HEK293 (cell line): ENCODE measurements at regions not wholly inside any gene's neighbourhood (a gene's known extent, or its start where the extent isn't known, plus 50 kb on each side); places are given as distances from the start of the nearest gene placed in this dataset.

Experiments used
- ZFP37 ChIP-seq: fragments of 450-650 bp; formaldehyde crosslinking; IDR thresholded peaks from 2 replicates; pipeline ENCODE4 v1.5.1; 2016; ENCODE audit warnings: missing biosample characterization, missing genetic modification characterization
- ZNF114 ChIP-seq: fragments of 450-650 bp; formaldehyde crosslinking; IDR thresholded peaks from 2 replicates; pipeline ENCODE4 v1.5.0; 2017; ENCODE audit warnings: missing biosample characterization, missing genetic modification characterization
- ZNF416 ChIP-seq: fragments of 450-650 bp; formaldehyde crosslinking; IDR thresholded peaks from 2 replicates; pipeline ENCODE4 v1.5.1; 2016; ENCODE audit warnings: missing biosample characterization, missing genetic modification characterization
- TF ChIP-seq, protein P1 (sequence below): fragments of 450-650 bp; formaldehyde crosslinking; IDR thresholded peaks from 2 replicates; pipeline ENCODE4 v1.5.1; 2016; ENCODE audit warnings: missing biosample characterization, missing genetic modification characterization
- TF ChIP-seq, protein P2 (sequence below): fragments of 450-650 bp; formaldehyde crosslinking; IDR thresholded peaks from 2 replicates; pipeline ENCODE4 v1.5.1; 2016; ENCODE audit warnings: missing biosample characterization, missing genetic modification characterization
- TF ChIP-seq, protein P3 (sequence below): fragments of 450-650 bp; formaldehyde crosslinking; IDR thresholded peaks from 2 replicates; pipeline ENCODE4 v1.5.1; 2016; ENCODE audit warnings: missing biosample characterization, missing genetic modification characterization

DNA sequence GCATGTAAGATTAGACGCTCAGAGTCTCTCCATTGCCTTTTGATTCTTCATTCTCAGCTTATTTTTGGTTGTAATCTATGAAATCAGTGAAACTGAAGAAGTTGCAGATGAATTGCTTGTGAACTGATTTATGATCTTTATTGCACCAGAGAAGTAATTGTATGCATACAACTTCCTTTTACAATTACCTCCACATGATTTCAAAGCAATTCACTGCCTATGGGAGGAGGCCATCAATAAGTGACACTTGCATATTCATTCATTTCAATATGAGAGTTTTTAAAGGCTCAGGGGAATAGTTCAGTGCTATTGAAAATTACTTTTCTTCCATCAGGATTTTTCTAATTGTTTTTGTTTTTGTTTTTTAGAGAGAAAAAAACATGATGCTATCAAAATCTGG lies 222.3 kb downstream of the NKX6-1 start:
- TF ChIP-seq, protein P1, sequence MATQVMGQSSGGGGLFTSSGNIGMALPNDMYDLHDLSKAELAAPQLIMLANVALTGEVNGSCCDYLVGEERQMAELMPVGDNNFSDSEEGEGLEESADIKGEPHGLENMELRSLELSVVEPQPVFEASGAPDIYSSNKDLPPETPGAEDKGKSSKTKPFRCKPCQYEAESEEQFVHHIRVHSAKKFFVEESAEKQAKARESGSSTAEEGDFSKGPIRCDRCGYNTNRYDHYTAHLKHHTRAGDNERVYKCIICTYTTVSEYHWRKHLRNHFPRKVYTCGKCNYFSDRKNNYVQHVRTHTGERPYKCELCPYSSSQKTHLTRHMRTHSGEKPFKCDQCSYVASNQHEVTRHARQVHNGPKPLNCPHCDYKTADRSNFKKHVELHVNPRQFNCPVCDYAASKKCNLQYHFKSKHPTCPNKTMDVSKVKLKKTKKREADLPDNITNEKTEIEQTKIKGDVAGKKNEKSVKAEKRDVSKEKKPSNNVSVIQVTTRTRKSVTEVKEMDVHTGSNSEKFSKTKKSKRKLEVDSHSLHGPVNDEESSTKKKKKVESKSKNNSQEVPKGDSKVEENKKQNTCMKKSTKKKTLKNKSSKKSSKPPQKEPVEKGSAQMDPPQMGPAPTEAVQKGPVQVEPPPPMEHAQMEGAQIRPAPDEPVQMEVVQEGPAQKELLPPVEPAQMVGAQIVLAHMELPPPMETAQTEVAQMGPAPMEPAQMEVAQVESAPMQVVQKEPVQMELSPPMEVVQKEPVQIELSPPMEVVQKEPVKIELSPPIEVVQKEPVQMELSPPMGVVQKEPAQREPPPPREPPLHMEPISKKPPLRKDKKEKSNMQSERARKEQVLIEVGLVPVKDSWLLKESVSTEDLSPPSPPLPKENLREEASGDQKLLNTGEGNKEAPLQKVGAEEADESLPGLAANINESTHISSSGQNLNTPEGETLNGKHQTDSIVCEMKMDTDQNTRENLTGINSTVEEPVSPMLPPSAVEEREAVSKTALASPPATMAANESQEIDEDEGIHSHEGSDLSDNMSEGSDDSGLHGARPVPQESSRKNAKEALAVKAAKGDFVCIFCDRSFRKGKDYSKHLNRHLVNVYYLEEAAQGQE (tag by site-specific recombination), result no peak
- TF ChIP-seq, protein P2, sequence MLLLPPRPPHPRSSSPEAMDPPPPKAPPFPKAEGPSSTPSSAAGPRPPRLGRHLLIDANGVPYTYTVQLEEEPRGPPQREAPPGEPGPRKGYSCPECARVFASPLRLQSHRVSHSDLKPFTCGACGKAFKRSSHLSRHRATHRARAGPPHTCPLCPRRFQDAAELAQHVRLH (tag by site-specific recombination), result no peak
- TF ChIP-seq ZNF114 (tag by site-specific recombination) (no peak), ZFP37 (tag by site-specific recombination) (no peak), ZNF416 (no peak)
- TF ChIP-seq, protein P3, sequence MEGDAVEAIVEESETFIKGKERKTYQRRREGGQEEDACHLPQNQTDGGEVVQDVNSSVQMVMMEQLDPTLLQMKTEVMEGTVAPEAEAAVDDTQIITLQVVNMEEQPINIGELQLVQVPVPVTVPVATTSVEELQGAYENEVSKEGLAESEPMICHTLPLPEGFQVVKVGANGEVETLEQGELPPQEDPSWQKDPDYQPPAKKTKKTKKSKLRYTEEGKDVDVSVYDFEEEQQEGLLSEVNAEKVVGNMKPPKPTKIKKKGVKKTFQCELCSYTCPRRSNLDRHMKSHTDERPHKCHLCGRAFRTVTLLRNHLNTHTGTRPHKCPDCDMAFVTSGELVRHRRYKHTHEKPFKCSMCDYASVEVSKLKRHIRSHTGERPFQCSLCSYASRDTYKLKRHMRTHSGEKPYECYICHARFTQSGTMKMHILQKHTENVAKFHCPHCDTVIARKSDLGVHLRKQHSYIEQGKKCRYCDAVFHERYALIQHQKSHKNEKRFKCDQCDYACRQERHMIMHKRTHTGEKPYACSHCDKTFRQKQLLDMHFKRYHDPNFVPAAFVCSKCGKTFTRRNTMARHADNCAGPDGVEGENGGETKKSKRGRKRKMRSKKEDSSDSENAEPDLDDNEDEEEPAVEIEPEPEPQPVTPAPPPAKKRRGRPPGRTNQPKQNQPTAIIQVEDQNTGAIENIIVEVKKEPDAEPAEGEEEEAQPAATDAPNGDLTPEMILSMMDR (tag by site-specific recombination), result no peak
